NCI-H2227 (cell line): ENCODE measurements at regions not wholly inside any gene's neighbourhood (a gene's known extent, or its start where the extent isn't known, plus 50 kb on each side); places are given as distances from the start of the nearest gene placed in this dataset.
"Not testable (repeated sequence)": the region's sequence is repeated elsewhere in the genome, so short reads cannot be mapped to it uniquely, and the experiment has no call there.

Experiments
- DNase-seq: peaks from one replicate; lab custom pipeline; 2025; ENCODE audit not compliant: unreplicated experiment; lab: John Stamatoyannopoulos, UW

DNA sequence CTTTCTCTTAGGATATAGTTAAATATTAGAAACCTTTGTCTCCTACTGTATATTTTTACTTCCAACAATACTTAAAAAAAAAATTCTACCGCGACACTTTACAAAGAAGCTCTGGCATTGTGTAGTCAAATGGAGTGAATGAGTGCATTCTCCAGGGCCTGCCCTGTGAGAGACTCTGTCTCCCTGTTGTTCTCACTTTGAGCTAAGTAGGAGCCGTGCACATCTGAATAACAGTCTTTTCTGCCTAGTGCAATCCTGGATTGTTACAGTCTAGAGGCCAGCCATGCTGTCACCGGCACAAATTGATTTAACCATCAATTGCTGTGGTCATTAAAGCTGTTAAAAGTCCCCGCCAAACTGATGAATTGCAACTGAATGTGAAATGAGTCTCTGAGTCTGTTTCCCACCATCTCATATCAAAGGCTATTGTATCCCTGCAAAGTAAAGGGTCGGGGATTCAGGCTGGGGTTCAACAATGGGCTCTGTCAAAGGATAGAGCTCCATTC lies 156.0 kb downstream of the RFPL4B start:
- peak; percentile 7 for DNase-seq

- no peak for DNase-seq
These were observed 157.5 kb downstream of the RFPL4B start for GRCh38 chr6:112504621-112505020.

GRCh38 chr6:112511441-112511840 lies 164.3 kb downstream of the RFPL4B start:
- no peak for DNase-seq

- no peak for DNase-seq
These were observed 166.0 kb downstream of the RFPL4B start for GRCh38 chr6:112513175-112513574.

- DNase-seq: no peak
These were observed 175.5 kb downstream of the RFPL4B start for GRCh38 chr6:112522587-112522986.

DNA sequence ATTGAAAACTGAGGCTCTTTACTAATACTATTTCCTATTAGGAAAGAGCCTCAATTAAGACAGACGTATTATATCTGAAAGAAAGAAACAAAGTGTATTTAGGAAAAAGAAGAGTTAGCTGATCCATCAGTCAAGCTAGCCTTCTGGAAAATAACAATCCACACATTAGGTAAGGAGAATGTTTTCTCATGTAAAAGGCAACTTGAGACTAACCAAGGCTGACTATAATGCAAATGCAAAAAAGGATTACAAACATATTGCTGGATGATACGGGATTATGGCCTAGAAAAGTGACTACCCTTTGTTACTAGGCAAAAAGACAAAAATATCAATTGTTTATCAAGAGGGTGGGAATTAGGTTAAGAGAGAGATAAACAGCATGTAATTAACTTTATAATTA lies 176.9 kb downstream of the RFPL4B start:
- no peak for DNase-seq

GRCh38 chr6:112525749-112526148 lies 178.6 kb downstream of the RFPL4B start:
- DNase-seq: no peak

DNA sequence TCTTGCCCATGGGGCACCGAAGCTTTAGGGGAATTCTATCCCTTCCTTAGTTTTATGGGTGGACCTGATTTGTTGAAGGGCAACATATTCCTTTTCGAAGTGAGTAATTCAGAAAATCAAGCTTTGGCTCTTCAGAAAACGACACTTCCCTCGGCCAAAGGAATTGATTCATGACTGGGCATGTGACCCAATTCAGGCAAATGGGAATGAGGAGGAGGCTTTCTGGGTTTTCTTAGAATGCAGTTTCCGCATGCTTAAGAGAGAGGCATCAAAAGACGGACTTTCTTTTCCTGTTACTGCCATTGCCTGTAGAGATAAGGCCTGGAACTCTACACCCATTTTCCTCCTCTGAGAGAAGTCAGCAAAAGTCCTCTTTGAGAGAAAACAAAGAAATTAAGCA lies 179.5 kb downstream of the RFPL4B start:
- no peak for DNase-seq

GRCh38 chr6:112528306-112528705 lies 181.2 kb downstream of the RFPL4B start:
- DNase-seq: not testable (repeated sequence)

DNA sequence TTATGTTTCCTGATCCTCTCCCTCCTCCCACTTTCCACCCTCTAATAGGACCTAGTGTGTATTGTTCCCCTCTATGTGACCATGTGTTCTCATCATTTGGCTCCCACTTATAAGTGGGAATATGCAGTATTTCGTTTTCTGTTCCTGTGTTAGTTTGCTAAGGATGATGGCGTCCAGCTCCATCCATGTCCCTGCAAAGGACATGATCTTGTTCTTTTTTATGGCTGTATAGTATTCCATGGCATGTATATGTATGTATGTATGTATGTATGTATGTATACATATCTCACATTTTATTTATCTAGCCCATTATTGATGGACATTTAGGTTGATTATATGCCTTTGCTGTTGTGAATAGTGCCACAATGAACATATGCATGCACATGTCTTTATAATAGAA lies 188.7 kb downstream of the RFPL4B start:
- DNase-seq: no peak

- no peak for DNase-seq
These were observed 192.2 kb downstream of the RFPL4B start for GRCh38 chr6:112539355-112539754.

DNA sequence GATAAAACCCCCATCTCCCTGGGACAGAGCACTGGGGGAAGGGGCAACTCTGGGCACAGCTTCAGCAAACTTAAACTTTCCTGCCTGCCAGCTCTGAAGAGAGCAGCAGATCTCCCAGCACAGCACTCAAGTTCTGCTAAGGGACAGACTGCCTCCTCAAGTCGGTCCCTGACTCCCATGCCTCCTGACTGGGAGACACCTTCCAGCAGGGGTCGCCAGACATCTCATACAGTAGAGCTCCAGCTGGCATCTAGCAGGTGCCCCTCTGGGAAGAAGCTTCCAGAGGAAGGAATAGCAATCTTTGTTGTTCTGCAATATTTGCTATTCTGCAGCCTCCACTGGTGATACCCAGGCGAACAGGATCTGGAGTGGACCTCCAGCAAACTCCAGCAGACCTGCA lies 194.7 kb downstream of the RFPL4B start:
- DNase-seq: not testable (repeated sequence)

DNA sequence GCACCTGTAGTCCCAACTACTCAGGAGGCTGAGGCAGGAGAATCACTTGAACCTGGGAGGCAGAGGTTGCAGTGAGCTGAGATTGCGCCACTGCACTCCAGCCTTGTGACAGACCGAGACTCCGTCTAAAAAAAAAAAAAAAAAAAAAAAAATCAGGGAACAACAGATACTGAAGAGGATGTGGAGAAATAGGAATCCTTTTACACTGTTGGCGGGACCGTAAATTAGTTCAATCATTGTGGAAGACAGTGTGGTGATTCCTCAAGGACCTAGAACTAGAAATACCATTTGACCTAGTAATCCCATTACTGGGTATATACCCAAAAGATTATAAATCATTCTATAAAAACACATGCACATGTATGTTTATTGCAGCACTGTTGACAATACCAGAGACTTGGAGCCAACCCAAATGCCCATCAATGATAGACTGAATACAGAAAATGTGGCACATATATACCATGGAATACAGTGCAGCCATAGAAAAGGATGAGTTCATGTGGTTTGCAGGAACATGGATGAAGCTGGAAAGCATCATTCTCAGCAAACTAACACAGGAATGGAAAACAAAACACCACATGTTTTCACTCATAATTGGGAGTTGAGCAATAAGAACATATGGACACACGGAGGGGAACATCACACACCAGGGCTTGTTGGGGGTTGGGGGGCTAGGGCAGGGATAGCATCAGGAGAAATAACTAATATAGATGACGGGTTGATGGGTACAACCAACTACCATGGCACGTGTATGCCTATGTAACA lies 200.4 kb downstream of the RFPL4B start:
- DNase-seq: not testable (repeated sequence)

GRCh38 chr6:112549749-112550148 lies 202.6 kb downstream of the RFPL4B start:
- no peak for DNase-seq

DNA sequence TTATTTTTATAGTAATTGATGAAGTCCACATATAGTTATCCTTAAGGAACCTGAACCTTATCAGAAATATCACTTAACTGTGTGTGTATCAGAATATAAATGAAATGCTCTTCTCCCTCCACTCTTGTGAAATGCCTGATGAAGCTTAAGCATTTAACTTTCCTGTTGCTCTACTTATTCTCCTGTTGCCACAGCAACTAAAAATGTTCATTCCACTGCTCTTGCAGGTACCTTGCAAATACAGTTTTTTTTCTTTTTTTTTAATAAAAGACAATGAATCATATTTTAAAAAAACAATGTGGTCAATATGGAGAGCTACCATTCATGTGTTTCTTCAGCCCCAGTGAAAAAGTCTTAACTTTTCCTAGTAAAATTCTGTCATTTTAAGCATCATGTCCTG lies 210.3 kb downstream of the RFPL4B start:
- DNase-seq: no peak

DNA sequence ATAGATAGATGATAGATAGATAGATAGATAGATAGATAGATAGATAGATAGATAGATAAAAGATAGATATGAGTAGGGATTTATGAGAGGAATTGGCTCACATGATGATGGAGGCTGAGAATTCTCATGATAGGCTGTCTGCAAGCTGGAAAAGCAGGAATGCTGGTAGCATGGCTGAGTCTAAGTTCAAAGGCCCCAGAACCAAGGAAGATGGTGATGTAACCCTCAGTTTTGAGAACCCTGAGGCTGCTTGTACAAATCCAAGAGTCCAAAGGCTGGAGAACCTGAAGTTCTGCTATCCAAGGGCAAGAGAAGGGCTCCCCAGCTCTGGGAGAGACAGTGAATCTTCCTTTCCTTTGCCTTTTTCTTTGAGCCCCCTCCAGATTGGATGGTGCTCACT lies 210.8 kb downstream of the RFPL4B start:
- no peak for DNase-seq

GRCh38 chr6:112560651-112561050 lies 213.5 kb downstream of the RFPL4B start:
- DNase-seq: no peak

GRCh38 chr6:112562301-112563231 lies 215.4 kb downstream of the RFPL4B start:
- DNase-seq: peak; percentile 35

- peak; percentile 22 for DNase-seq
These were observed 216.2 kb downstream of the RFPL4B start for GRCh38 chr6:112563368-112563767.

DNA sequence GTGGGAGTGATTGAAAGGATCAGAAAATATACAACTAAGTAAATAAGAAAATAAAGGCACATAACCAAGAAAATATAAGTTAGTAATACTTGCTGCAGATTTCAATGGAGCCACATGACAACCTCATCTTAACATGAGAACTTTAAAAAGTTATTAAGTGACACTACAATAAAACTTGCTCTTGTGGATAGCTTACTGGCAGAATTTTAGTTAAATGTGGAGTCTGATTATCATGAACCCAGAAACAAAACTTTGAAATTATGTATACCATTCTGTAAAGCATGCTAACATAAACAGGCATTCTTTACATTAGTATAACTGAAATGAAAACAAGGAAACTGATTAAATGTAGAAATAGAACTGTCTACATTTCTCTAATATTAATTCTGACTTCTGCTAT lies 220.9 kb downstream of the RFPL4B start:
- DNase-seq: no peak

DNA sequence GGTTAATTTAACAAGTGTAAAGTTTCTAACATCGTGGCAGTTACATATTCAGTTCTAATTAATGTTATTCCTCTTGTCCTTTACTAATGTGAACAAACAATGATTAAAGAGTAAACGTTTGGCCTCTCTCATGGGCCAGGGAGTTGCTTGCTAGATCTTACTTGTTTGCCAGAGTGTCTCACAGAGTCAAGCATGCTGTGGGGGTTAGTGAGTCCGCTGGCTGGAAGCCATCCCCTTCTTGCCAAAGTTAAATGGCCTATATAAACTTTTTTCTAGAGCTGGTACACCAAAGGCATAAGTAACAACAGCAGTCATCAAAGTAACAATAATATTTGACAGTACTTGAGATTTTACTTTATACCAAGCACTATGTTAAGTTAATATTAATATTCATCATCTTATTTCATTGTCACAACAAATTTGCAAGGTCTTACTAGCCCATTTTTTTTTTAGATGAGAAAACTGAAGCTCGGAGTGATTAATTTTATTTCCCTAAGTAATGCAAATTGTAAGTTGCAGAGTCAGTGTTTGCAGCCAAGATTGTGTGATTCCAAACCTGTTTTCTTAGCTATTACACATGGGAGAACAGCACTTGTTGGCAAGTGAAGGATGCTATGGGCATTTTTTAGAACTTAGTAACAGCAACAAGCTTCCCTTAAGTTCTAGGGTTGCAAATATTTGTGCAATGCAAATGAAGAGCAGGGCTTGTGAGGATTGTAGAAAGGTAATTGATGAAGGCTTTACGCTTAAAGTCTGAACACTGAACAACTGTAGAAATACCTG lies 224.5 kb downstream of the RFPL4B start:
- no peak for DNase-seq
